ENCODE measurements at regions not wholly inside any gene's neighbourhood (a gene's known extent, or its start where the extent isn't known, plus 50 kb on each side); places are given as distances from the start of the nearest gene placed in this dataset.

DNA sequence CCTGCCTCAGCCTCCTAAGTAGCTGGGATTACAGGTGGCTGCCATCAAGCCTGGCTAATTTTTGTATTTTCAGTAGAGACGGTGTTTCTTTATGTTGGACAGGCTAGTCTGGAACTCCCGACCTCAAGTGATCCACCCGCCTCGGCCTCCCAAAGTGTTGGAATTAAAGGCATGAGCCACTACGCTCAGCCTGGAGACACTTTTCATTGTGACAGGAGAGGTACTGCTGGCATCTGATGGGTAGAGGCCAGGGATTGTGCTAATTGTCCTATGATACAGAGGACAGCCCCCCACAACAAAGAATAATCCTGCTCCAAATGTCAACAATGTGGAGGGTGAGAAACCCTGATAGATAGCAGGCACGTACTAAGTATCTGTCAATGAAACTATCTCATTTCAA lies 91.3 kb upstream of the SLC25A48 start:
- TF ChIP-seq MXI1 (IDR thresholded peaks at IDR 0.05; ENCODE audit: low read depth, low read length): no peak
- TF ChIP-seq, protein P1, sequence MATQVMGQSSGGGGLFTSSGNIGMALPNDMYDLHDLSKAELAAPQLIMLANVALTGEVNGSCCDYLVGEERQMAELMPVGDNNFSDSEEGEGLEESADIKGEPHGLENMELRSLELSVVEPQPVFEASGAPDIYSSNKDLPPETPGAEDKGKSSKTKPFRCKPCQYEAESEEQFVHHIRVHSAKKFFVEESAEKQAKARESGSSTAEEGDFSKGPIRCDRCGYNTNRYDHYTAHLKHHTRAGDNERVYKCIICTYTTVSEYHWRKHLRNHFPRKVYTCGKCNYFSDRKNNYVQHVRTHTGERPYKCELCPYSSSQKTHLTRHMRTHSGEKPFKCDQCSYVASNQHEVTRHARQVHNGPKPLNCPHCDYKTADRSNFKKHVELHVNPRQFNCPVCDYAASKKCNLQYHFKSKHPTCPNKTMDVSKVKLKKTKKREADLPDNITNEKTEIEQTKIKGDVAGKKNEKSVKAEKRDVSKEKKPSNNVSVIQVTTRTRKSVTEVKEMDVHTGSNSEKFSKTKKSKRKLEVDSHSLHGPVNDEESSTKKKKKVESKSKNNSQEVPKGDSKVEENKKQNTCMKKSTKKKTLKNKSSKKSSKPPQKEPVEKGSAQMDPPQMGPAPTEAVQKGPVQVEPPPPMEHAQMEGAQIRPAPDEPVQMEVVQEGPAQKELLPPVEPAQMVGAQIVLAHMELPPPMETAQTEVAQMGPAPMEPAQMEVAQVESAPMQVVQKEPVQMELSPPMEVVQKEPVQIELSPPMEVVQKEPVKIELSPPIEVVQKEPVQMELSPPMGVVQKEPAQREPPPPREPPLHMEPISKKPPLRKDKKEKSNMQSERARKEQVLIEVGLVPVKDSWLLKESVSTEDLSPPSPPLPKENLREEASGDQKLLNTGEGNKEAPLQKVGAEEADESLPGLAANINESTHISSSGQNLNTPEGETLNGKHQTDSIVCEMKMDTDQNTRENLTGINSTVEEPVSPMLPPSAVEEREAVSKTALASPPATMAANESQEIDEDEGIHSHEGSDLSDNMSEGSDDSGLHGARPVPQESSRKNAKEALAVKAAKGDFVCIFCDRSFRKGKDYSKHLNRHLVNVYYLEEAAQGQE (IDR thresholded peaks at IDR 0.05; ENCODE audit: low read depth, low read length): no peak
- TF ChIP-seq, protein P2, sequence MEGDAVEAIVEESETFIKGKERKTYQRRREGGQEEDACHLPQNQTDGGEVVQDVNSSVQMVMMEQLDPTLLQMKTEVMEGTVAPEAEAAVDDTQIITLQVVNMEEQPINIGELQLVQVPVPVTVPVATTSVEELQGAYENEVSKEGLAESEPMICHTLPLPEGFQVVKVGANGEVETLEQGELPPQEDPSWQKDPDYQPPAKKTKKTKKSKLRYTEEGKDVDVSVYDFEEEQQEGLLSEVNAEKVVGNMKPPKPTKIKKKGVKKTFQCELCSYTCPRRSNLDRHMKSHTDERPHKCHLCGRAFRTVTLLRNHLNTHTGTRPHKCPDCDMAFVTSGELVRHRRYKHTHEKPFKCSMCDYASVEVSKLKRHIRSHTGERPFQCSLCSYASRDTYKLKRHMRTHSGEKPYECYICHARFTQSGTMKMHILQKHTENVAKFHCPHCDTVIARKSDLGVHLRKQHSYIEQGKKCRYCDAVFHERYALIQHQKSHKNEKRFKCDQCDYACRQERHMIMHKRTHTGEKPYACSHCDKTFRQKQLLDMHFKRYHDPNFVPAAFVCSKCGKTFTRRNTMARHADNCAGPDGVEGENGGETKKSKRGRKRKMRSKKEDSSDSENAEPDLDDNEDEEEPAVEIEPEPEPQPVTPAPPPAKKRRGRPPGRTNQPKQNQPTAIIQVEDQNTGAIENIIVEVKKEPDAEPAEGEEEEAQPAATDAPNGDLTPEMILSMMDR (IDR thresholded peaks at IDR 0.05): no peak
- no peak for TF ChIP-seq RFX5 (IDR thresholded peaks at IDR 0.05; ENCODE audit: low read length)
- no peak for TF ChIP-seq SIN3A (IDR thresholded peaks at IDR 0.05; ENCODE audit: borderline replicate concordance, low read depth, low read length)
- TF ChIP-seq JUND (IDR thresholded peaks at IDR 0.05): no peak
- TF ChIP-seq RAD21 (IDR thresholded peaks at IDR 0.05; ENCODE audit: low read length): no peak
- TF ChIP-seq POLR2AphosphoS5 (IDR thresholded peaks at IDR 0.05; ENCODE audit: low read depth, low read length): no peak
- no peak for TF ChIP-seq MEF2A (IDR thresholded peaks at IDR 0.05; ENCODE audit: borderline replicate concordance, low read depth)
- no peak for TF ChIP-seq YY1 (IDR thresholded peaks at IDR 0.05; ENCODE audit: low read depth)
- TF ChIP-seq NRF1 (IDR thresholded peaks at IDR 0.05; ENCODE audit: low read depth, low read length): no peak
- TF ChIP-seq ELF1 (IDR thresholded peaks at IDR 0.05): no peak
- no peak for TF ChIP-seq TAF1 (IDR thresholded peaks at IDR 0.05; ENCODE audit: borderline replicate concordance, low read depth, low read length)
